Suprapubic skin (tissue), 3 donors: ENCODE measurements at regions not wholly inside any gene's neighbourhood (a gene's known extent, or its start where the extent isn't known, plus 50 kb on each side); places are given as distances from the start of the nearest gene placed in this dataset.

ENCODE experiments used
- CTCF ChIP-seq, 2 donors: fragments of 200-600 bp in 1 of 2; fragments of 450-650 bp in 1 of 2; sonication (generic) in 1 of 2; IDR thresholded peaks; one replicate each; pipeline ENCODE4 v1.5.1; 2016 to 2019; ENCODE audit warnings: antibody characterized with exemption in 2 of 2, mild to moderate bottlenecking in 1 of 2, moderate library complexity in 1 of 2
- EP300 ChIP-seq: sonication (generic); formaldehyde crosslinking; IDR thresholded peaks from one replicate; pipeline ENCODE4 v1.6.1; 2017; ENCODE audit warnings: antibody characterized with exemption
- POLR2A ChIP-seq, 2 donors: fragments of 450-650 bp; IDR thresholded peaks; one replicate each; pipeline ENCODE4 v1.6.1; 2017; ENCODE audit warnings: antibody characterized with exemption in 2 of 2, mild to moderate bottlenecking in 2 of 2, moderate library complexity in 2 of 2

DNA sequence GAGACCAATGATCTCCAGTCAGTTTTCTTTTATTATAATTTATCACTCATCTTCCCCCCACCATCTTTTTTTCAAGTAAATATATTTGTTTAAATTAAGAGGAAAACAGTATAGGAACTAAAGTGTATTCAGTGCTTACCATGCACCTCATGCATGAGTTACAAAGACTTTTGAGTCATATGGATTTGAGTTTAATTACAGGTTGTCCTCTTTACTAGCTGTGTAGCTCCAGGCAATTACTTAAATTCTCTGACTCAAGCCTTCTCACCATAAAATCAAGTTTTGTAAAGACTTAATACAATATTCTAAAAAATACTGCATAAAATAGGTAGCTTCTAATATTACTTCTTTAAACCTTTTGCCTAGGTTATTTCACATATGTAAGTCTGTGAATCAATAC lies 251.3 kb downstream of the SLC16A7 start:
- TF ChIP-seq EP300 (no peak), POLR2A (IDR thresholded peaks at IDR 0.05) (no peak), CTCF (IDR thresholded peaks at IDR 0.05) (no peak)
